GM21825 (cell line): ENCODE measurements at regions not wholly inside any gene's neighbourhood (a gene's known extent, or its start where the extent isn't known, plus 50 kb on each side); places are given as distances from the start of the nearest gene placed in this dataset.
"Not testable (repeated sequence)": the region's sequence is repeated elsewhere in the genome, so short reads cannot be mapped to it uniquely, and the experiment has no call there.

ENCODE experiments used
- ATAC-seq: cut with Tn5 transposase; IDR thresholded peaks from one replicate; pipeline ENCODE4 v1.9.1; 2021; ENCODE audit warnings: mild to moderate bottlenecking, moderate library complexity; ENCODE audit not compliant: unreplicated experiment

DNA sequence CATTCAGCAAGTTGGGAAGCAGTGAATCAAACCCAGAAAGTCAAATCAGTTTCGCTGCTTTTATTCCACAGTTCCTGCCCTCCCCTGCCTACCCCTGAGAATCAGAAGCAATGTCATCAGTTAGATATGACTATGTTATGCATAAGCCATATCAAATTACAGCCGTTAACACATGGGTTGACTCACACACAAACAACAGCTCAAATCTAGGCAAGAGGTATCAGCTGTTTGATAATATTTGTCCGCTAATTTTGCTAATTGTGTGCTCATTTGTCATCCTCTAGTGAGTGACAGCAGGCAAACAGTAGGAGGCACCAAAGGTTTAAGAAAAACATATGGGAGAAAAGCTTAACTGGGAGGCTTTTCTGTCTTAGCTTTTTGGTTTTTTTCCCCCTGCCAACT is 327.4 kb upstream of the CCL2 start:
- no peak for ATAC-seq

DNA sequence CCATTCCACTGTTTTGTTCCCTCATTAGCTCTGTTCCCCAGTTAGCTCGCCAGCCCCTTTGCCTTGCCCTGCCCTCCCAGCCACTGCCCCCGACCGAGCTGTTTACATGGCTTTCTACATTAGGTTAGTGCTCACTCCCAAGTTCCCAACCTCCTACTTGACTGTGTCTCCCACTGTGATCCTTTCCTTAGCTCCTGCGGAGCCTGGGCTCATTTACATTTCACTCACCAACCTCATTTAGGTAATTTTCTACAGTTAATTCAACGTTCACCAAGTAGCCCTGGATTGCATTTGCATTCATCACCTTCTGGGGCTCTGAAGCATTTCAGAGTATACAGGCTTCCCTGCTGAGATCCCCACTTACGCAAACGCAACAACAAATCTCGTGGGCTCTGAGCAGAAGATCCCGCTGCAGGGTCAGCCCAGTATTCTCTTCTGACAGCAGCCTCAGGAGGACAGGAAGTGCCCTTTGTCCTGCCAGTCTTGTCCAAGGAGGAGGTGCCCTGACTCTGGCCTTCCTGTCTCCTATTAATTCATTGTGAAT is 325.8 kb upstream of the CCL2 start:
- no peak for ATAC-seq

DNA sequence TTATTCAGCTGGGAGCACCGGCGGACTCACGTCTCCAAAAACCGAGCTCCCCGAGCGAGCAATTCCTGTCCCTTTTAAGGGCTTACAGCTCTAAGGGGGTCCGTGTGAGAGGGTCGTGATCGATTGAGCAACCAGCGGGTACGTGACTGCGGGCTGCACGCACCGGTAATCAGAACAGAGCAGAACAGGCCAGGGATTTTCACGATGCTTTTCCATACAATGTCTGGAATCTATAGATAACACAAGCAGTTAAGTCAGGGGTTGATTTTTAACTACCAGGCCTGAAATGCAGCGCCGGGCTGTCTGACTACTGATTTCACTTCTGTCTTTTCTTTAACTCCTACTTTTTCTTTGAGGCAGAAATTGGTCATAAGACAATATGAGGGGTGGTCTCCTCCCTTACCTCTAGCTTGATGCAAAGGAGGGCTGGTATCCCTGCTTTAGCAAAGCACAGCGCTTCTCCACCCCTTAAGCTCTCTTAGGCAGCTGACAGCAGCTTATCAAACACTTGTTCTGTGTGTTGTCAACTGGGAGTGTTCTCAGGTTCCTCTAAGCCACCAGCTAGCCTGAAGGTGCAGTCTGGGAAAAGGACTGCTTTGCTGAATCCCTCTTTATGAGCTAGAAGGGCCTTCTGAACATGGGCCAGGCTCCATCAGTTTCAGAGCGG is 323.8 kb upstream of the CCL2 start:
- not testable (repeated sequence) for ATAC-seq

DNA sequence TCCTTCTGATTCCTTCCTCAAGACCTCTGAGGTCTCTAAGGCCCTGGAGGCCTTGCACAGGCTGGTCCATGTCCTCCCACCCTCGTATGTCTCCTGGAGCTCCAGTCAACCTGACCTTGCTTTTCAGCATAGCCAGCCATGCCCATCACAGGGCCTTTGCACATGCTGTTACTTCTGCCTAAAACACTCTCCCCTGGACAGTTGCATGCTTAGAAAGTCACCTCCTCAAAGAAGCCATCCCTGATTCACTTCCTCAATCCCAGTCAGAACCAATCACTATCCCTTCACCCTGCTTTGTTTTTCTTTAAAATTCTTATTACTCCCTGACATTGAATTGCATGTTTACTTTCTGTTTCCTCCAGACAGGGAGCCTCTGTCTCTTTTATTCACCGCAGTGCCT is 322.1 kb upstream of the CCL2 start:
- ATAC-seq = no peak

DNA sequence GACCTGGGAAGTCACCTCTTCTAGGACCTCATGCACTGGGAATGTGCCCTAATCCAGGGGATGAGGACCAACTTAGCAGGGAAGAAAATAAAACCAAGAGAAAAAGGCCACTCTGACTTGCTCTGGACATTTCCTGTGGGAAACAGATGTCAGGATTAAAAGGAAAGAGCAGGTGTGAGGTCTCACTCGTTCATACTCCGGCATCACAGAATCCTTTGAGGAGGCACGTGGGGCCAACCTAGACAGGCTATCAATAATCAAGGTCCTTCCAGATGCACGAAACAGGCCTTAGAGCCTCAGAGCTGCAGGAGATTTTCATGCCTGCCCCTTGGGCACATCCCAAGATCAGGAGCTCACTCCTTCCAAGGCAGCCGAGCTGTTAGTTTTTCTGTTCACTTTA is 321.5 kb upstream of the CCL2 start:
- ATAC-seq = no peak

DNA sequence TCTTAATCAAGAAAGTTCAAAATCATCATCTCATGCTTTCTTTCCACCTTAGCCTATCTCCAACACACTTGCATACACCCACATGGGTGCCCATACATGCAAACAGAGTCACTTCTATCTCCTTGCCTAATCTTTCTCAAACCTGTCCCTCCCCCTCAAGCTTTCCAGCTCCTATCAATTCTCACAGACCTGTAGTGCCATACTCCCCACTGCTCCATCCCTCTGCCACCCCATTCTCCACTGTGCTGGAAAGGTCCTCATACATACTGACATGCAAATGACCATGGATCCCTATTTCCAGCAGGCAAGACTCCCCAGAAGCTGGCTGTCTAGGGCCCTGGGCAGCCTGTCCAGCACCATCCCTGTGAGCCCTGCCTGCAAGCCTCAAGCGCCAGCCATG is 320.4 kb upstream of the CCL2 start:
- ATAC-seq = no peak

DNA sequence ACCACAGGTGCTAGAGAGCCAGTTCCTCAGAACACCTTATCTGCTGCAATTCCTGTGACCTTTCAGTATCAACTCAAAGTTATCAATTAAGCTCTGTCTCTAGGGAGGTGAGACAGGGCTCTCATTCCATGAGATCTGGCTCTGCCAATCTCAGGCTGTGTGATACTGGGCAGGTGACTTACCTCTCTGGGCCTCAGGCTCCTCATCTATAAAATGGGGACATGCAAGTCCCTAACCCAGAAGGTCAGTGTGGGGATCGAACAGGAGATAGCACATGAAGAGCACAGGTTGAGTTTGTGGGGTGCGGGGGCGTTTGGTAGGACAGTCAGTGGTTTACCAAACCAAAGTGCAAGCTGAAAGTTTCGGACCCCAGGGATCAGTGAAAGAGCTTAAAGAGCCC is 319.3 kb upstream of the CCL2 start:
- ATAC-seq = no peak

DNA sequence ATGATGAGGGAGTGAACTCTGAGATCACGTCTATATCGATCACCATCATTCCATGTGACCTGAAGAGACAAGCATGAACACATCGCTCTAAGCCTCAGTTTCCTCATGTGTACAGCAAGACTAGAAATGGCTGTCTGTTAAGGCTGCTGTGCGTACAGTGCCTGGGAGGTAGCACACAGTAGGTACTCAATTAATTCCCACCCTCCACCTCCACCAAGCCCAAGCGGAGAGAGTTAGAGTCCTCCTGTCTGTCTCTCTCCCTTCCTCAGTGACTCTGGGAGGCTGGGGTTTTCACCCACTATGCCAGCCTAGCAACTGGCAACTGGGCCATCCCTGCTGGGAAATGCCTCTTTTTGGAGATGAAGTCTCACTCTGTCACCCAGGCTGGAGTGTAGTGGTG is 318.3 kb upstream of the CCL2 start:
- no peak for ATAC-seq

DNA sequence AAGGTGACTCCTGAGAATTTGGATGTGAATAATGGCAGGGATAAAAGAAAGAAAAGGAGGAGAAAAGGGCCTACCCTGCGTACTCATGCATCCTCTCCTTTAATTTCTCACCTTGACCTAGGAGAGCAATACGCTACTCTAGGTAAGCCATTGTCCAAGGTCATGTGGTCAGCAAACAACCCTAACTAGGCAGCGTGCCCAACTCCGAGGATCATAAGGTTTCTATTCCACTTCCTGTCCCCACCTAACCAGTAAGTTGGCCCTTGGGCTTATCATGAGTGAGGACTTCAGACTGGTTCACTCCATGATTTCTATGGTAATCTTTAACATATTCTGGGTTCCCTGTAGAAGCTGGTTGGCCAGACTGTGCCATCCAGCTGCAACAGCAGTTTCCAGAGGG is 315.1 kb upstream of the CCL2 start:
- ATAC-seq = no peak

DNA sequence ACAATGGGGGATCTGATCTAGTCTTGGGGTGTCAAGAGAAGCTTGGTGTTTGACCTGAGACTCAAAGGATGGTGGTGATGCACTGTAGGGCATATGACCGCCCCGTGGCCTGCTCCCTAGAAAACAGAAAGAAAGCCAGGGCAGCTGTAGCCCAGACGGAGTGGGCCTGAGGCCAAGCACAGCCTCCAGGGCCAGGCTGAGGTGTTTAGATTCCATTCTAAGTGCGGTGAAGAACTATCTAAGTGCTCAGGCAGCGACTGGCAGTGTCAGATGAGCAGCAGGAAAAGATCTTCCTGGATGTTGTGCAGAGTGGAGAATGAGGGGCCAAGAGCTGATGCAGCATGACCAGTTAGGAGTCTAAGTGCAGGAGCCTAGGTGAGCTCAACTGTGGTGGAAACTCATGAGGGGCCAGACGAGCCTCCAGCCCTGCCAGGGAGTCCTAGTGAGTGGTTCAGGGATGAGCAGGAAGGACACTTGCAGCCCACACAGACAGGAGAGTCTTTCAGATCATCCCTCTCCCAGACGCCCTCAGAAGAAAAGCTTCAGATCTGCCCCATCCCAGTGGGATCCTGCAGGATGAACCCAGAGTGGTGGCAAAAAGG is 314.2 kb upstream of the CCL2 start:
- no peak for ATAC-seq

DNA sequence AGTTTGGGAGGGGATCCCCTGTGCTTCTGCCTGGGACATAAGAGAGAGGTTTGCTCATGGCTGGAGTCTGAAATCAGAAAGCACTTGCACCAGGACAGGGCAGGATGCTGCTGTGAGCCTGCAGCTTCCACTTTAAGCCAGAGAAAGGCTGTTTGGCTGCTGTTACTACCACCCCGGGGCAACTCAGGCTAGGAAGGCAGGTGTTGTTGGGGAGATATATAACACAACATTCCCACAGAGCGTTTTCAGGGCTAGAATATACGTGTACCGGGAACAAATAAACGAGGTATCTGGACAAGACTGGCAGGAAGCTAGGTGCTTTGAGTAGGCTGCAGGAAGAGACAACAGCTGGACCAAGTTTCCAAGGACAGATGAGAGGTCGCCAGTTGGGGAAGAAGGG is 313.3 kb upstream of the CCL2 start:
- no peak for ATAC-seq

DNA sequence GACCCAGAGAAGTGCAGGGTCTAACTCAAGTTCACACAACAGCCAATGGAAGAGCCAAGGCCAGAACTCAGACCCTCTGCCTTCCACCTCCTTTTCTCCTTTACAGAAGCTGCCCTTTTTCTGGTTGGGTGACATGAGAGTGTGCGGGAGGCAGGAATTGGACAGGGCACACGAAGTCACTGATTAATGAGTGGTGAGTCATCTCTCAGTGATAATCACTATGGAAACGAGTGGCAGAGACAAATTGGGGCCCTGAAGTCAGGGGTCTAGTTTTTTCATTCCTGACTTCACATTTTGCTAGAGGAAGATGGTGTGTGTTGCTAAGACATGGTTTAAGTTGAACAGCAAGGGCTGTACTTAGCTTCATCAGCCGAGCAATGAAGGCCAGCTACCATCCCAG is 312.7 kb upstream of the CCL2 start:
- no peak for ATAC-seq

DNA sequence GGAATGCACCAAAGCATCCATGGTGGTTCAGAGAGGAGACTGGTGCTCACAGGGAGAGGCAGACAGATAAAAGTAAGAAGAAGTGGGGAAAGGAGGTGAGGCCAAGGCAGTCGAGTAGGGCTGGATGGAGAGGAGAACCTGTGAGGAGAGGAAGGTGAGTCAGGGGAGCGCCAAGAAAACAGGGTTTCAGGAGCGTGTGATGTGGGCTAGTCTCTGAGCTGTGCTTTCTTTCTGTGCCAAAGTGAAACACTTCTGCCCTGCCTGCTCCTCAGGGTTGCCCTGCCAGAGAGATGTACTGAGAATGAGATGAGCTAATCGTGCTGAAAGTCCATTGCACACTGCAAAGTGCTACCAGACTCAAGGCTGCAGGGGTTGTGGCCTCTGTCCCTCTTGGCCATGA is 310.7 kb upstream of the CCL2 start:
- ATAC-seq = no peak

DNA sequence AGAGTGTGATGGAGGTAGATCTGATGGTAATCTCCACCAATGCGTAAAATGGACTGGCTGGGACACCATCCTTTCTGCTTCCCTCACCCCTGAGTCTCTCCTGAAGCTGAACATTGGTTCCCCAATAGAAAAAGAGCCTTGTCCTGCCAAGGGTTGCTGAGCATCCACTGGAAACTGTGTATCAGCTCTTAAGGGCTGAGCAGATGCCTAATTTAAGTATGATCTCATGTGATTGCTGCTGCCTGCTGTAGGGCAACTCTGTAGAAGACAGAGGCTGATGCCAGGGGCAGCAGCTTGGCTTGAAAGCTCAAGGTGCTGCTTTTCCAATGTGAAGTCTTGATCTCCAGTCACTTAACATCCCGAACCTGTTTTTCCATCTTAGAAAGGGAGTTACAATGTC is 310.3 kb upstream of the CCL2 start:
- ATAC-seq = no peak

DNA sequence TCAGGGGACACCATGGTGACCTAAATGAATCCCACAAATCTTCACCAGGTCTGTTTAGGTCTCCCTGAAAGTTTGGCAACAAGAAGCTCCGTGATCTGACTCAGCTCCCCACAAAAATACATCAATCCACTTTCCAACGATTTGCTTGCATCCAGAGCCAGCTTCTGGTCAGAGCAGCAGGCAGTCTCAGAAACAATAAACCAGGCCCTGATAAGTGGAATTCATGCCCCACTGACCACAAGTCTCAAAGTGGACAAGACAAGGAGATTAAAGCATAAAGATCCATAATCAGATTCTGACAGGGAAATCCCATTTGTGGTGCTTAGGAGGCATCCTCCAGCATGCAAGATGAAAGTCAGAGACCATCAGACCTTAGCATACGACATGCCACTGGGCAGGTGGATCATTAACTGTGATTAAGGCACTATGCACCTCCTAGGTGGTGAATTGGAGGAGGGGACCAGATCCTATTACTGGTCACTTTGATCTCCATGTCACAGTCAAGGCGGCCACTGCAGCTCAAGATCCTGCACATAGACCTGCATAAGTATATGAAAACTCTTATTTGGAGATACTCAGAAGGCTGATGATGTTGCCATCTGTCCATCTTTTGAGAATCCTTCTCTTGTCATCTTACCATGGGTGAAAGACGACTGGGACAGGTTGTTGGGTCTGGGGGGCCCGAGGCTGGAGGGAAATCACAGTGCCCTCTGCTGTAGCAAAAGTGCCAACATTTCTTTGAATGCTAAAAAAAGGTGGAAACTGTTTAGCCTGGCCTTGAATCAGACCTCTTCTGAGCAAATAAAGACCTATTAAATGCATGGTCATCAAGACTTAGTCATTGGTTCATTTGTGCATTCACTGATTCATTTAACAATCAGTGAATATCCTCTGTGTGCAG is 309.2 kb upstream of the CCL2 start:
- ATAC-seq = no peak

DNA sequence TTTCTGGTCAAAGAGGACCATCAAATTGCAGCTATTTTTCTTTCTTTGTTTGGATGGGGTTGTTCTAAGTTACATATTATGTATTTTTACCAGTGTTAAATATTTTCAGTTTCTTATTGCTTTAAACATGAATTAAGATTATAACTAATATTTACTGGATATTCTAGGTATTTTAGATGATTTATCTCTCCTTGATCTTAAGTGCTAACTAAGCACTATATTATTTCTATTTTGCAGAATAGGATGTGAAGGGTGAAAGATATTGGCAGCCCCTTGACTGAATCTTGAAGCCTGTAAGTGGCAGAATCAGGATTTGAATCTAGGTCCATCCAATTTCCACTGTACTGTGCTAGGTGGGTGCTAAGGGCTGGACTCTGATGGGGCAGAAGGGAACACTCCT is 307.3 kb upstream of the CCL2 start:
- ATAC-seq = no peak

DNA sequence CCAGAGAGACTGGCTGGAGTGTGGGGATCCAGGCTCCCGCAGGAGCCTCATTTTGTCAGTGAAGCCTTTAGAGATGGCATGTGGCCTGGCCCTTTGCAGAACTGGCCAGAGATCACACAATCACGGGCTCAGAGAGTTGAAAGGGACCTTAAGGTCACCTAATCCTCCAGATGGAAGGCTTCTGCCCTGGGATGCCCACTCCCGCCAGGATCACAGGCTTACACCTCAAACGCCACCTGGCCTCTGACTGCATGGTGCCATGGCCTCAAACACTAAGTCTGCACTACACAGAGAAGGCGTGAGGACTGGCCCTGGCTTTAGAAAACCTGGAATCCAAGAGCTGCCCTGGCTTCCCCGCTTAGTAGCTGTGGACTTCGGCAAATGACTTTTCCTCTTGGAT is 306.8 kb upstream of the CCL2 start:
- ATAC-seq = no peak

DNA sequence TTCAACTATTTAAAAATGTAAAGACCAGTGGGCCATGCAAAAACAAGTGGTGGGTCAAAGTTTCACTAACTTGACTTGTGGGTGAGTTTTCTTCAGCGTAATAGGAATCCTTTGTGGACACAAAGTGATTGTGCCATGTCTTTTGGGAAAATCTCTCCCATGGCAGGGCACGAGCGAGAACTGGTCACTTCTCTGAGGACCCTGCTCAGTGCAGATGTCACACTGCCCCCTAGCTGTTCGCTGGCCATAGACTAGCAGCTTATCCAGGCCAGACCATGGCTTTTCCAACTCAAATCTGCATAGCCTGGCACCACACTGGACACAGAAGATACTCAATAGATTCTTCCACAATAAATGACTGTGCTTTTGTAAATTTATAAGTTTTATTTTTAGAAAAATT is 306.0 kb upstream of the CCL2 start:
- ATAC-seq = no peak

DNA sequence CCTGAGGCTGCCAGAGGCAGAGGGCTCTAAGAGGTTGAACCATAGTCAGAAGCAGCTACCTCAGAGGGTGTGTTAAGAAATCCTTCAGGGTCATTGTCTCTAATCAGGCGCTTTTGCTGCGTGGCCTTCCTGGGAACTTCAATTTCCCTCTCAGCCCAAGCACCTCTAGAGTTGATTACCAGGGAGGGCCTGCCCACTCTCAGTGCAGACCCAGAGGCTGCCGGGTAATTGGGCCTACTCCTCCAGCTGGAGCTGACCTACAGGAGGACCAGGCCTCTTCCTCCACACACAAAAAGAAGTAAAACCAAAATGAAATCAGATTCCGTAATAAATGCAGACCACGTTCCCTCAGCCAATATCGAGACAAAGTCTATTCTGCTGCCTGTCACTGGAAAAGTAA is 305.0 kb upstream of the CCL2 start:
- no peak for ATAC-seq

DNA sequence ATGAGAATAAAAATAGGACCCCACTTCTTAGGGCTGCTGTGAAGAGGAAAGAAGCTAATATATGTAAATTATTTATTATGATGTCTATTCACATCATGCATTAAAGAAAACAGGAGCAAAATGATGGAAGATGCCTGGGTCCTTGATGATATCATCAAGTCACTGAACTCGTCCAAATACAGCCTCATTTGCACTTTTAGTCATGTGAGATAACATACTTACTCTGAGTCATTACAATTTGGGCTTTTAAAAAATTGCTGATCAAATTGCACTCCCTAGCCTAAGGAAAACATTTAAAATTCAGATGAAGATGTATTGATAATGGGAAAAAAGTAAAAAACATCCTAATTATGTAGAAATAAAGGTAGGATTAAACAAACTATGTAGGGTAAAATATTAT is 302.7 kb upstream of the CCL2 start:
- ATAC-seq = no peak

DNA sequence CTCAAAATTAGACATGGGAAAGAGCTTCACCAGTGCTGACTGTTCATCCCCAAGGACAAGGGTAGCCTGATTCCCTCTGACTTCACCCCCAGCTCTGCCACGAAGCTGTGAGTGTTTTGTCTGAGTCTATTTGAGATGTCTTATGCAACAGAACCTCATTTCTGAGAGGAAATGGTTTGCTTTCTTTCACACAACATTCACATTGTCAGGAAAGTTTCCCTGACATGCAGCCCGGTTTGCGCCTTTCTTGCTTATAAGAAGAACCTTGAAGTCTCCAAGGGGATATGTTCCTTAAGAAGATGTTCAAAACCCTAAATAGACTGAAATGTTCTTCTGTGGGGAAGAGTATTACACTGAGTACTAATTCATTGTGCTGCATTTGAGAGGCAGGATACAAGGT is 300.5 kb upstream of the CCL2 start:
- no peak for ATAC-seq

DNA sequence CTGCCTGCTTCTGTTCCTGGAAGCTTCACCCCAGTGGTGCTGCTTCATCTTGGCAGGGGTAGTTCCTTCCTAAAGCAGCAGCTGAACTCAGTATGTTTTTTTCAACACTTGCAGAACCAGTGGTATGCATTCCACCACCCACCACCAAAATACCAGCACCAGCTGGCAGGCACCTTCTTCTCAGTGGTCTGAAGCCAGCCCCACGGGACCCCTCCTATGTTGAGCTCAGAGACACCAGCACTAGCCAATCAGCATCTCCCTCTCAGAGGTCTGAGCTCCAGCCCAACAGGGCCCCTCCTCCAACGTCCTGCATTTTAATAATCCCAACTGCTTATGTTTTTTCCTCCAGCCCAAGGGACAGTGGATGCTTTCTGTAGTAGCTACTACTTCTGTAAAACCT is 299.6 kb upstream of the CCL2 start:
- no peak for ATAC-seq
